ENCODE measurements at regions not wholly inside any gene's neighbourhood (a gene's known extent, or its start where the extent isn't known, plus 50 kb on each side); places are given as distances from the start of the nearest gene placed in this dataset.

- Histone ChIP-seq H3K36me3 (replicated peaks in 1 of 2) (no peaks in the 10 kb centered on the region), H3K27ac (peak overlapping the region; percentile 79 to 89 (median 84)), H3K4me1 (replicated peaks in 1 of 2) (peaks cover 24 to 51% of the 10 kb centered on the region in 2 donors), H3K9me3 (replicated peaks in 1 of 3) (no peaks in the 10 kb centered on the region), H3K27me3 (no peaks in the 10 kb centered on the region), H3K4me3 (peak overlapping the region in 1 of 4 donors; percentile 12)
- TF ChIP-seq CTCF (IDR thresholded peaks at IDR 0.05) (peak; percentile 54 to 93 (median 86)), POLR2A (IDR thresholded peaks at IDR 0.05) (no peak)
- peak; percentile 70 to 95 (median 89) for DNase-seq
- intact Hi-C loops (cut with DNase I), result no loop called here
- WGBS, 4 donors, result 35 to 40% (median 39%) methylated on average over 15 of the region's 15 CpGs
These were observed 108.8 kb upstream of the ATF7IP start for GRCh38 chr12:14256555-14257169.

- Histone ChIP-seq H3K4me3 (peak overlapping the region in 1 of 4 donors; percentile 12), H3K27me3 (no peaks in the 10 kb centered on the region), H3K4me1 (replicated peaks in 1 of 2) (peaks cover 24 to 45% of the 10 kb centered on the region in 2 donors), H3K27ac (peak overlapping the region; percentile 79 to 89 (median 84)), H3K9me3 (replicated peaks in 1 of 3) (no peaks in the 10 kb centered on the region), H3K36me3 (replicated peaks in 1 of 2) (no peaks in the 10 kb centered on the region)
- DNase-seq, result no peak
- TF ChIP-seq CTCF (IDR thresholded peaks at IDR 0.05), result no peak
- TF ChIP-seq POLR2A (IDR thresholded peaks at IDR 0.05), result no peak
- intact Hi-C loops (cut with DNase I), result no loop called here
- WGBS, 4 donors, result 6 to 7% (median 6%) methylated on average over 7 of the region's 7 CpGs
These were observed 108.2 kb upstream of the ATF7IP start for GRCh38 chr12:14257303-14257733.

- 28 to 33% (median 30%) methylated on average over 12 to 13 of the region's 13 CpGs for WGBS, 4 donors
- H3K27me3 ChIP-seq, result no peaks in the 10 kb centered on the region
- H3K4me3 ChIP-seq, result peak overlapping the region in 1 of 4 donors; percentile 12
- TF ChIP-seq CTCF (IDR thresholded peaks at IDR 0.05) (peak in 2 of 6 experiments; percentile 11 to 46), POLR2A (IDR thresholded peaks at IDR 0.05) (peak; percentile 19 to 97)
- peaks cover 24 to 45% of the 10 kb centered on the region in 2 donors for H3K4me1 ChIP-seq (replicated peaks in 1 of 2)
- peak overlapping the region; percentile 79 to 89 (median 84) for H3K27ac ChIP-seq
- H3K36me3 ChIP-seq (replicated peaks in 1 of 2), result no peaks in the 10 kb centered on the region
- peak; percentile 93 to 99 (median 97) for DNase-seq
- H3K9me3 ChIP-seq (replicated peaks in 1 of 3), result no peaks in the 10 kb centered on the region
- intact Hi-C loops (cut with DNase I), result no loop called here
These were observed 107.5 kb upstream of the ATF7IP start for GRCh38 chr12:14257734-14258574.

- Histone ChIP-seq H3K4me1 (replicated peaks in 1 of 2) (peaks cover 24 to 45% of the 10 kb centered on the region in 2 donors), H3K9me3 (replicated peaks in 1 of 3) (no peaks in the 10 kb centered on the region), H3K36me3 (replicated peaks in 1 of 2) (no peaks in the 10 kb centered on the region), H3K27ac (peak overlapping the region in 4 of 5 donors; percentile 79 to 89 (median 84)), H3K4me3 (no peak overlapping the region), H3K27me3 (no peaks in the 10 kb centered on the region)
- 76 to 83% (median 80%) methylated on average over 4 of the region's 4 CpGs for WGBS, 4 donors
- no peak for DNase-seq
- TF ChIP-seq CTCF (IDR thresholded peaks at IDR 0.05), result no peak
- no peak for TF ChIP-seq POLR2A (IDR thresholded peaks at IDR 0.05)
- intact Hi-C loops (cut with DNase I), result no loop called here
These were observed 106.9 kb upstream of the ATF7IP start for GRCh38 chr12:14258575-14258940.

Measured in adrenal gland (tissue), 9 donors.